Osteocyte (in vitro differentiated cells): ENCODE measurements at regions not wholly inside any gene's neighbourhood (a gene's known extent, or its start where the extent isn't known, plus 50 kb on each side); places are given as distances from the start of the nearest gene placed in this dataset.
A peak's percentile ranks its signal among the peaks of the same experiment; 100 is the strongest.

Experiments used
- DNase-seq: peaks from one replicate; pipeline ENCODE4 v3.0.0; 2021; ENCODE audit warnings: mixed read lengths; ENCODE audit not compliant: unreplicated experiment; ENCODE audit errors: extremely low spot score
- H3K27ac Mint-ChIP-seq: one replicate; pipeline ENCODE4 v1.8.0; 2021; ENCODE audit warnings: mild to moderate bottlenecking, mixed read lengths; ENCODE audit not compliant: unreplicated experiment
- H3K27me3 Mint-ChIP-seq: one replicate; pipeline ENCODE4 v1.8.0; 2021; ENCODE audit warnings: mixed read lengths; ENCODE audit not compliant: unreplicated experiment
- H3K36me3 Mint-ChIP-seq: one replicate; pipeline ENCODE4 v1.8.0; 2021; ENCODE audit warnings: mixed read lengths; ENCODE audit not compliant: unreplicated experiment
- H3K4me1 Mint-ChIP-seq: one replicate; pipeline ENCODE4 v1.8.0; 2021; ENCODE audit warnings: mixed read lengths; ENCODE audit not compliant: unreplicated experiment
- H3K4me3 Mint-ChIP-seq: one replicate; pipeline ENCODE4 v1.8.0; 2021; ENCODE audit warnings: mild to moderate bottlenecking, moderate library complexity, mixed read lengths; ENCODE audit not compliant: unreplicated experiment
- H3K9me3 Mint-ChIP-seq: one replicate; pipeline ENCODE4 v1.8.0; 2021; ENCODE audit warnings: mixed read lengths; ENCODE audit not compliant: unreplicated experiment
- CTCF ChIP-seq: fragments of 200-600 bp; sonication (generic); IDR thresholded peaks from 2 replicates; pipeline ENCODE4 v1.5.0; 2021; ENCODE audit warnings: antibody characterized with exemption, mild to moderate bottlenecking, moderate library complexity

- H3K27ac Mint-ChIP-seq: no peak overlapping the region
- H3K4me1 Mint-ChIP-seq: peaks cover 4% of the 10 kb centered on the region
- no peak for TF ChIP-seq CTCF
- H3K4me3 Mint-ChIP-seq: no peak overlapping the region
- no peaks in the 10 kb centered on the region for H3K36me3 Mint-ChIP-seq
- no peak for DNase-seq
- no peaks in the 10 kb centered on the region for H3K9me3 Mint-ChIP-seq
- peaks cover 10% of the 10 kb centered on the region for H3K27me3 Mint-ChIP-seq
Observed at GRCh38 chr7:142590077-142590476, 159.2 kb upstream of the PRSS1 start.

DNA sequence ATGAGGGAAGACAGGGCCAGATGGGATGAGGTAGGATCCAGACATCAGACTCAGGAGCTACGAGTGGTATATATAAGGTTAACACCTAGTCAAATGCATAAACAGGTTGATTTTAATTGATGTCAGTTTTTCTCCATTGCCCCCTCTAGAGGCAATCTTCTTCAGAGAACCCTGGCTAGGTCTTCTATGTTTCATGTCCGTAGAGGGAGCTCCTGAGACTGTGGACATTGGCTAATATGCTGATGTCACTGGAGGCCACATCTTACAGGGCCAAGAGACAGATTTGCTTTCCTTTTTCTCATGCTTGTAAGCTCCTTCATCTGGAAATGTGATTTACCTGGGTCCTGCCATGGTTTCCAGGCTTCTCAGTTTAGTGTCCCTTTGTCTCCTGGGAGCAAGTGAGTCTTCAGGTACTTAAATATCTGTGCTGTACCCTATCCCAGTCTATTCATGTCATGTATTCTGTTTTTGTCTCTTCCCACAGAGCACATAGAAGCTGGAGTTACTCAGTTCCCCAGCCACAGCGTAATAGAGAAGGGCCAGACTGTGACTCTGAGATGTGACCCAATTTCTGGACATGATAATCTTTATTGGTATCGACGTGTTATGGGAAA is 161.6 kb upstream of the PRSS1 start:
- Mint-ChIP-seq H3K9me3 (no peaks in the 10 kb centered on the region), H3K4me3 (no peak overlapping the region), H3K27me3 (no peaks in the 10 kb centered on the region), H3K36me3 (no peaks in the 10 kb centered on the region), H3K4me1 (peaks cover 21% of the 10 kb centered on the region), H3K27ac (no peak overlapping the region)
- peak; percentile 61 for TF ChIP-seq CTCF
- DNase-seq: no peak

- H3K4me3 Mint-ChIP-seq: no peak overlapping the region
- no peaks in the 10 kb centered on the region for H3K36me3 Mint-ChIP-seq
- no peak for DNase-seq
- no peak for TF ChIP-seq CTCF
- no peaks in the 10 kb centered on the region for H3K9me3 Mint-ChIP-seq
- peaks cover 26% of the 10 kb centered on the region for H3K4me1 Mint-ChIP-seq
- H3K27ac Mint-ChIP-seq: no peak overlapping the region
- no peaks in the 10 kb centered on the region for H3K27me3 Mint-ChIP-seq
Observed at GRCh38 chr7:142586611-142587010, 162.7 kb upstream of the PRSS1 start.

- no peaks in the 10 kb centered on the region for H3K27me3 Mint-ChIP-seq
- H3K4me1 Mint-ChIP-seq: peaks cover 32% of the 10 kb centered on the region
- H3K4me3 Mint-ChIP-seq: no peak overlapping the region
- no peak overlapping the region for H3K27ac Mint-ChIP-seq
- no peaks in the 10 kb centered on the region for H3K36me3 Mint-ChIP-seq
- TF ChIP-seq CTCF: no peak
- no peaks in the 10 kb centered on the region for H3K9me3 Mint-ChIP-seq
- no peak for DNase-seq
Observed at GRCh38 chr7:142585425-142585824, 163.8 kb upstream of the PRSS1 start.

- H3K9me3 Mint-ChIP-seq: no peaks in the 10 kb centered on the region
- H3K36me3 Mint-ChIP-seq: no peaks in the 10 kb centered on the region
- peaks cover 32% of the 10 kb centered on the region for H3K4me1 Mint-ChIP-seq
Observed at GRCh38 chr7:142584765-142585164, 164.5 kb upstream of the PRSS1 start.

More at GRCh38 chr7:142584765-142585164, 164.5 kb upstream of the PRSS1 start:
- no peak overlapping the region for H3K4me3 Mint-ChIP-seq
- no peak for DNase-seq
- H3K27me3 Mint-ChIP-seq: no peaks in the 10 kb centered on the region
- no peak overlapping the region for H3K27ac Mint-ChIP-seq
- no peak for TF ChIP-seq CTCF
